HG02798 (cell line): ENCODE measurements at regions not wholly inside any gene's neighbourhood (a gene's known extent, or its start where the extent isn't known, plus 50 kb on each side); places are given as distances from the start of the nearest gene placed in this dataset.
"Not testable (repeated sequence)": the region's sequence is repeated elsewhere in the genome, so short reads cannot be mapped to it uniquely, and the experiment has no call there.

ENCODE experiments used
- ATAC-seq: cut with Tn5 transposase; IDR thresholded peaks from one replicate; pipeline ENCODE4 v1.9.1; 2021; ENCODE audit warnings: mild to moderate bottlenecking; ENCODE audit not compliant: unreplicated experiment, poor library complexity

DNA sequence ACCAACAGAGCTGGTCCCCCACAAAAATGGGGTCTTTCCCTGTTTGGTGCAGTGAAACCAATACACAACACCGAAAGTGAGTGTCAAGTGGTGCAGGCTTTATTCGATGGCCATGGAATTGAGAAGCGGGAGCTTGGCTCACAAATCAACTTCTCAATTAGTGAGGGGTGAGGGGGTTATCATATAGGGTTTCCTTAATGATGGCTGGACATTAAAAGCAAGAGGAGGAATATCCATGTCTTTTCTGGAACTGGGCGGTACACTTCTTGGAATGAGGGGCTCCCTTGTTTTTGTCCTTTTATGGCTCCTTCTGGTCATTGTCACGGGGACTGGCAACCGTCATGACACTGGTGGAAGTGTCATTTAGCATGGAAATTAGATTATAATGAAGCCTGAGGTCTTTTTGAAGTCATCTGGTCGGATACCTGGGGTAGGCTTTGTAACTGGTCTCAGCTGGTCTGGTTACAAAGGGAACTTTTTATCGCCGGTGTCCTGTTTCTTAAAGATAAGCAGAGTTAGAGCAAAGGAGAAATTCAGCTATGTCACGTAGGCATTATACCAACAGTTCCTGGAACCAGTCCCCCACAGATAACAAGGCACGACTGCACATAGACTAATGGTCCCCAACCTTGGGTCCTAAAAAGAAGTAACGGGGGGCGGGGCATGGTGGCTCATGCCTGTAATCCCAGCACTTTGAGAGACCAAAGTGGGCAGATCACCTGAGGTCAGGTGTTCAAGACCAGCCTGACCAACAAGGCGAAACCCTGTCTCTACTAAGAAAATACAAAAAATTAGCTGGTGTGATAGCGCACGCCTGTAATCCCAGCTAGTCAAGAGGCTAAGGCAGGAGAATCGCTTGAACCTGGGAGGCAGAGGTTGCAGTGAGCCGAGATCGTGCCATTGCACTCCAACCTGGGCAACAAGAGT is 93.5 kb upstream of the NDUFV2 start:
- no peak for ATAC-seq

DNA sequence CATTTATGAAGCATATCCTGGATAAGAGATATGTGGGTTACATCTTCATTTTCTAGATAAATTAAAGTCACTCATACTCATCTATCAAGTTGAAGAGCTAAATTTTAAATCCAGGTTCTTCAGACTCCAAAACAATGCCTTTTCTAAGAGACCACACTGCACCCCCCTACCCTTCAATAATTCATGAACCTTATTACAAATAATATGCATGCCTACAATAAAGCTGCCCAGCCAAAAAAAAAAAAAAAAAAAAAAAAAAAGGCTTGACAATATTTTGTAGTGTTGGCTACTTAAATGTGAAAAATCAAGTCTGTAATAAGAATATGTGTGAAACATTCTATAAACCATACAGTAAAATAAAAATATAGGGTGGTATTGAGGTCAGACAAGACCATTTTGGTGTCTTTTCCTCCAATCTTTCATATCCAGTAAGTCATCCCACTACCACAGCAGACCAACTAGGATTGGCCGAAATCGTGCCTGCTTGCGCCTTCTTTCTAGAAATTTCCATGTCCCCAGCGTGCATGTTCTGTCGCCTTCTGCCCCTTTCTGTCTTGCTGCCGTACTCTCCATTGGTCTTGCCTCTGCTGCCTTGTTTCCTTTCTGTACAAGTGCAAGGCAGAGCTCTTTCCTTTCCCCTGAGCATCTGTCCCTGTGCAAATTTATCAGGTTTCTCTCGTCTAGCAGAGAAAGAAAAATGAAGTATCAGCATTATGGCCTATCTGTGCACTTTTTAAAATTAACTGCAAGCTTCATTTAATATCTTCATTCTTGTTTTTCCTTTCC is 92.6 kb upstream of the NDUFV2 start:
- no peak for ATAC-seq

DNA sequence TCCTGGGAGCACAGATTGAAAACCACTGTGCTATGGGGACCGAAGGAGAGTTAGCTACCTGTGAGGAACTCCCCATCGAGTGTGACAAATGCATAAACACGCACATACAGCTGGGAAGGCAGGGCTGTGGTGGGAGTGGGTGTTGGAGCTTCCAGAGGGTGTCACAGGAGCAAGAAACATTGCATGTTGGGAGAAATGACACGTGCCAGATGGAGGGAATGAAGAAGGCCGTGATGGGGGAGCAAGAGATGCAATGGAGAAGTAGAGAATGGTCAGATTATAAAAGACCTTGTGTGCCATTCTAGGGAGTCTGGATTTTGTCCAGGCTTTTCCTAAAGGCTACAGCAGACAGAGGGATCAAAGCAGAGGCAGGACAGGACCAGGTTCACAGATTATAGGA is 91.1 kb upstream of the NDUFV2 start:
- ATAC-seq: no peak

DNA sequence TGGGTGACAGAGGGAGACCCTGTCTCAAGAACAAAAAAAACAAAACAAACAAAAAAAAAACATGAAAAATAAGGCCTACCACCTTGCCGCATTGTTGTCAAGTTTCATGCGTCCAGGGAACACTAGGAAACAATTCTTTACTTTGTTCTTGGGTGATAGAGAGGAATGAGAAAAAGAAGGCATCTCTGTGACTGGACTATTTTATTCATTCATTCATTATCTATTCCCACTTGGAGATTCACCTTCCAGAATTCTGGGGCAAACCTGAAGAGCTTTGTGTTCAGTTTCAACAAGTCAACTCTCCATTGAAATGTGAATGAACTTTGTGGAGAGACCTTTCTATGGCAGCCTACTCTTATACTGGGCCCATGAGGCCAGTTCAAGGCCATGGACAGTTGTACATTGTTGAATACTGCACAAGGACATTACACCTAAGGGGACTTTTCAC is 88.5 kb upstream of the NDUFV2 start:
- no peak for ATAC-seq

DNA sequence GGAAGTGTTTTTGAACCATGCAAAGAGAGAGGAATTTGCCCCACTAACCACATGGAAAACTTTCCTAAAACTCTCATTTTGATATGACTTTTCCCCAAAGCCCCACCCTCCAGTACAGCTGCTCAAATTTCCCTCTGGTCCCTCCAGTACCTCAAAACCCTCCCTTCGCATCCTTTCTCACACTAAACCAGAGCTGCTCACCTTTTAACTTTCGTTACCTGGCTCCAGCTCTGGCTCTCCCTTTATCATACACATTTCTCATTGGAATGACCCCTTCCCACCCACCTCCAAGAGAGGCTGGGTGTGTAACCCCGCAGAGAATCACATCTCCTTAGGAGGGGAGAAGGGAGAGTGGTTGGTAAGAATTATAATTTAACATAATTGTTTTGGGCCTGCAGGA is 86.8 kb upstream of the NDUFV2 start:
- ATAC-seq: no peak

DNA sequence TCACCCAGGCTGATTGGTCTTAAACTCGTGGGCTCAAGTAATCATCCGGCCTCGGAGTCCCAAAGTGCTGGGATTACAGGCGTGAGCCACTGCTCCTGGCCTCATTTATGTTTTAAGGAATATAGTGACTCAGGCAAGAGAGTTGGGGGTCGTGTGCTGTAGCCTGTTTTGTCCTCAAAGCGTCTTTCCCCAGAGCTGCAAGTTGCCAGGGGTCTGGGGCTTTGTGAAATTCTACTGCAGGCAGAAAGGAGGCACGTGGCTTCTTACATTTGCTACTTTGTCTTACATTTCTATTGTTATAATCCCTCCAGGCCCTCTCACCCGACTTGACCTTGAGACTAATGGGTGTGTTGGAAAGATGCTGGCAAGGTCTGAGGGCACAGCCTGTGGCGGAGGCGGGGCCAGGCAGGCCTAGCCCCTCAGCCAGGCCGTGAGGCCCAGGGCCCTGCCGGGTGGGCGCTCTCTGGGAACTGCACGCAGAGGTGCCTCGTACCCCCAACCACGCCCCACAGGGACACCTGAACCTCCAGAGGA is 85.8 kb upstream of the NDUFV2 start:
- no peak for ATAC-seq

DNA sequence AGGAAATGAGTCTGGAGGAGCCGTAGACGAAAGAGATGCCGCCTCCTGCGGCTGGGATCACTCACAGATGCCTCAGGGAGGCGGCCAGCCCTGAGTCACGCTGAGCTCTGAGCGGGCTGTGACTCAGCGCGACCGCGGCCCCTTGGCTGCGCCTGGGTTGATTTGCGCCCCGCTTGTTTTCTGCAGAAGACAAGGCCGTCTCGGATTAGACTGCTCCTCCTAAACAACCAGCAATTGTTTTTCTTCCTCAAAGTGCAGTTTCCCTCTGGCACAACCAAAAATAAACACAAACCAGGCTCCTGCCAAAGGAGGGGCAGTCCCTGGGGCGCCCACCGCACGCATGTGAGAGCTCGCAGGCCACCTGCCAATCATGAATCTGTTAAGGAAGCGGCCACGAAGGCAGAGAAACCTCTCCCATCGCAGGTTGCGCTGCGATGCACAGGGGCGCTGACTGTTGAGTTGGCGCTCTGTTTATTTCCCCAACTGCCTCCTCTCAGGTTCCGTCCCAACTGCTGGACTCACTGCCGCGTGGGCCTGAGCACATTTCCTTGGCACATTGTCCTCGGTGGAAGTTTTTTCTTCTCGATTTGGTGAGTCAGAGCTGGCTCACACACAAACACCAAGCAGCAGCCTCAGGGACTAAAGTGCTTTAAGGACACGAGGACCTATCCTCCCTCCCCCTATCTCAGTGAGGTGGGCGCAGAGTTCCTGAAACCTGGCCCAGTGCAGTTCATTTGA is 85.2 kb upstream of the NDUFV2 start:
- ATAC-seq: peak; percentile 89

DNA sequence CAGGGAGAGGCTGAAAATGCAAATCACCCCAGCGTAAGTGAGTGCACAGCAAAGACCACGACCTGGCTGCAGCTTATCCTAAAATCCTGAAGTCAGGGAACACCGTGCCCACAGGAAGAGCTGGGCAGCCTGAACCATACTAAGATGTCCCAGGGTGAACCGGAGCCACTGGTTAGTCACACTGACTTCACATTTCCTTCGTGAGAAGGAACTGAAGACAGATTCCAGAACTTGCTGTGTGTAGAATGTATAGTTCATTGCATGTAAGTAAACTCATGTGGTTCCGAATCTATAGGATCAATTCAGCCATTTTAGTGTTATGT is 84.6 kb upstream of the NDUFV2 start:
- ATAC-seq: no peak

DNA sequence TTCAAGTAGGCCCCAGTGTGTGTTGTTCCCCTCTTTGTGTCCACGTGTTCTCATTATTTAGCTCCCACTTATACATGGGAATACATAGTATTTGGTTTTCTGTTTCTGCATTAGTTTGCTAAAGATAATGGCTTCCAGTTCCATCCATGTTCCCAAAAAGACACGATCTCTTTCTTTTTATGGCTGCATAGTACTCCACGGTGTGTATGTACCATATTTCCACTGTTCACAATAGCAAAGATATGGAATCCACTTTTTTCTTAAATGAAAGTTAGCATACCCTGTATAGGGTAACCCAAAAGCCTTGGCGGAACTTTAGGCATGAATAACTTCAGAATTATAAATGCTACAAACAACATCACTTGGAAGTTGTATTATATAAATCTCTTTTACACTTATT is 83.4 kb upstream of the NDUFV2 start:
- ATAC-seq: no peak

DNA sequence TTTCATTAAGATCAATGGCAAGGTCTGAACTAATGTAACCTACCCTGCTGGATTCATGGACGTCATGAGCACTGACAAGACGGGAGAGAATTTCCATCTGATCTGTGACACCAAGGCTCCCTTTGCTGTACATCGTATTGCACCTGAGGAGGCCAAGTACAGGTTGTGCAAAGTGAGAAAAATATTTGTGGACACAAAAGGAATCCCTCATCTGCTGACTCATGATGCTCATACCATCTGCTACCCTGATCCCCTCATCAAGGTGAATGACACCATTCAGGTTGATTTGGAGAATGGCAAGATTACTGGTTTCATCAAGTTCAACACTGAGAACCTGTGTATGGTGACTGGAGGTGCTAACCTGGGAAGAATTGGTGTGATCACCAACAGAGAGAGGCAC is 82.3 kb upstream of the NDUFV2 start:
- ATAC-seq: no peak

DNA sequence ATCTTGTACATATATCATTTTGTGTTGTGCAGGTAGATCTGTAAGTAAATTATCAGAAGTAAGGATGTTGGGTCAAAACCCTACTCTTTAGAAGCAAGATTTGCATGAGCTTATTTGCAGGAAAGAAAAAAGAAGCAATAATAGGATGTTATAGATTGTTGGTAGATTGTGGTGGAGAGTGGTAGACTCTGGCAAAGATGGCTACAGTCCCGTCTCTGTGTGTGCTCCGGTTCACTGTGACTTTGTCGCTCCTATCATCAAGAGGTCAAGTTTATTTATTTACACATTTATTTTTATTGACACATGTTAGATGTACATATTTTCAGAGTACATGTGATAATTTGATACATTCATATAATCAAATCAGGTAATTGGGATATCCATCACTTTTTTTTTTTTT is 81.0 kb upstream of the NDUFV2 start:
- no peak for ATAC-seq

DNA sequence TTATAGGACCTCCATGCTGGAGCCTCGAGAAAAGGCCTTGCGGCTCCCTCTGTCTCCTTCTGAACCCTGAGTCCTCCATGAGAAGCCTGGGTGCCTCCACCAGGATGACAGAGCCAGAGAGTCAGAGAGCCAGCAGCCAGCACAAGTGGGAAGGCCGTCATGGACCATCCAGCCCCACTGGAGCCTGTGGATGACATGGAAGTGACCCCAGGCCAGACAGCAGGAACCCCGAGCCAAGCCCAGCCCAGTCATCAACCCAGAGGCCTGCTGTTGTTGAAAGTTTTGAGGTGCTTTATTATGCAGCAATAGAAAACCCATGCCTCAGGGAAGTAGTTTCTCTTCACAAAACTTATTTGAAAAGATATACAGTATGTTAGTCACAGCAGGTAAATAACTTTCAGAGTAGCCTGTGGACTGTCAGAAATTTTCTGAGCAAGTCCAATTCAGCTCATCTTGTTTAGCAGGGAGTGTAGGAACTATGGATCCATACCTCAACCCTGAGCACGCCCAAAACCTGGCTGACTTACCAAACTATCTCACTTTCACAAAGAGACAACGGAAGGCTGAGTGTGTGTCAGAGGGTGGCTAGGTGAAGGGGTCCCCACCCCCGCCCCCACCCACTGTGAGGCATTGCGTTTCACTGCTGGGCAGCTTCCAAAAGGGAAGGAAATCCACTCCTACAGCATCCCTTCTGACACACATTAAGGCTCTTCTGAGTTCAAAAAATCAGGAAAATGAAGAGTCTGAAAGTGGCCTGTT is 79.9 kb upstream of the NDUFV2 start:
- no peak for ATAC-seq

DNA sequence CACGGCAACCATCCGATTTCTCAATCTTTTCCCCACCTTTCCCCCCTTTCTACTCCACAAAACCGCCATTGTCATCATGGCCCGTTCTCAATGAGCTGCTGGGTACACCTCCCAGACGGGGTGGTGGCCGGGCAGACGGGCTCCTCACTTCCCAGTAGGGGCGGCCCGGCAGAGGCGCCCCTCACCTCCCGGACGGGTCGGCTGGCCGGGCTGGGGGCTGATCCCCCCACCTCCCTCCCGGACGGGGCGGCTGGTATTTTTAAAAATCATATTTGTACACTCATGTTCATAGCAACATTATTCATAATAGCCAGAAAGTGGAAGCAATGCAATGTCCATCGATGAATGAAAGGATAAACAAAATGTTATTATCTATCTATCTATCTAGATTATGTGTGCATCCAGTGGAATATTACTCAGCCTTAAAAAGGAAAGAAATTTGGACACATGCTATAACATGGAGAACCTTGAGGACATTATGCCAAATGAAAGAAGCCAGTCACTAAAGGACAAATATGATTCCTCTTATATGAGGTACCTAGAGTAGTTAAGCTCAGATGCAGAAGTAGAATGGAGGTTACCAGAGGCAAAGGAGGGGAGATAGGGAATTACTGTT is 78.4 kb upstream of the NDUFV2 start:
- ATAC-seq: not testable (repeated sequence)

DNA sequence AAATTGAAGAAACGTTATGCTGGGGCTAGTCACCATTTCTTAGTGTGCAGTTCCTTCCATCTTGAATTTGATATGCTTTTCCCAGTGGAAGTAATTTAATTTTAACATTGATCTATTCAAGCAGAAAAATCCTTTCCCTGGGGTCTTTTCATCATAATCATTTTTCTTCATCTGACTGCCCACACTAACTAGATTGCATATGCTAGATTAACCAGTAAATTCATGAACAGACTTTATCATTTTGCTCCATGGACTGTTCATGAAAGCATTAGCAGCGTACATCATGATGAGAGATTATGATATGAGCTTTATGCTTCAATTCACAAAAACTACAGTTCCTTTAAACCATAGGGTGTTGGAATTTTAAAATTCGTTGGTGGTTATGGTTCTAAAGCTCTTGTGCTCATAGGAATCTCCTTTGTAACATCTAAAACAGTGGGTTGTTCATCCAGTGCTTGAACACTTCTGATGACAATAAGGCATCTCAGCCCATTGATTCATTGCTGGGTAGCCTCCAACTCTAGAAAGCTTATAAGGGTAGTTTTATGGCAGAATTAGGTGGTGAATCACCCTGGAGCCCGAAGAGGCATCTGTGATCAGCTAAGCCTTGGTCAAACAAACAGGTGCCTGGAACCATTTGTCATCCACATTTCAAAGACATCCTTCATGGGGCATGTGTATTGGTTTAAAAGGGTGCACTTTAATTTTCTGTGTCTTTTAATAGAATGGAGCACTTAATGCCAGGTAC is 77.2 kb upstream of the NDUFV2 start:
- ATAC-seq: no peak

DNA sequence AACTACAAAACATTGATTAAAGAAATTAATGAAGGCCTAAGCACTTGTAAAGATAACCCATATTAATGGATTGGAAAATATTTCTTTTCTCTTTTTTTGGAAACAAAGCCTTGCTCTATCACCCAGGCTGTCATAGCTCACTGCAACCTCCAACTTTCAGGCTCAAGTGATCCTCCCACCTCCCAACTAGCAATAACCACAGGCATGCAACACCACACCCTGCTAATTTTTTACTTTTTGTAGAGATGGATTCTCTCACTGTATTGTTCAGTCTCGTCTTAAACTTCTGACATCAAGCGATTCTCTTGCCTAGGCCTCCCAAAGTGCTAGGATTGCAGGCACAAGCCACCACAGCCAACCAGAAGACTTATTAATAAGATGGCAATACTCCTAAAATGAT is 73.4 kb upstream of the NDUFV2 start:
- ATAC-seq: no peak

DNA sequence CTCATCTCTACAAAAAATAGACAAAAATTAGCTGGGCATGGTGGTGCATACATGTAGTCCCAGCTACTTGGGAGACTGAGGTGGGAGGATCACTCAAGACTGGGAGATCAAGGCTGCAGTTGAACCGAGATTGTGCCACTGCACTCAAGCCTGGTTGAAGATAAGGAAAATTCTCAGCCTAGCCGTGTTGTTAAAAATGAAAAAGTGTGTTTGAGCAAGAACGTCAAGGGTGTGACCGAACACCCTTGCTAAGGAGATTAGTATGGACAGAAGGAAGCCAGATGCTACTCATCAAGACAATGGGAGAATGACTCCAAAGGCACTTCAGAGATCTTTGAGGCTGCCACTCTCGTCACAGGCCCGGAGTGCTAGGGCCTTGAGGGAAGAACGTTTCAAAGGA is 70.0 kb upstream of the NDUFV2 start:
- no peak for ATAC-seq

DNA sequence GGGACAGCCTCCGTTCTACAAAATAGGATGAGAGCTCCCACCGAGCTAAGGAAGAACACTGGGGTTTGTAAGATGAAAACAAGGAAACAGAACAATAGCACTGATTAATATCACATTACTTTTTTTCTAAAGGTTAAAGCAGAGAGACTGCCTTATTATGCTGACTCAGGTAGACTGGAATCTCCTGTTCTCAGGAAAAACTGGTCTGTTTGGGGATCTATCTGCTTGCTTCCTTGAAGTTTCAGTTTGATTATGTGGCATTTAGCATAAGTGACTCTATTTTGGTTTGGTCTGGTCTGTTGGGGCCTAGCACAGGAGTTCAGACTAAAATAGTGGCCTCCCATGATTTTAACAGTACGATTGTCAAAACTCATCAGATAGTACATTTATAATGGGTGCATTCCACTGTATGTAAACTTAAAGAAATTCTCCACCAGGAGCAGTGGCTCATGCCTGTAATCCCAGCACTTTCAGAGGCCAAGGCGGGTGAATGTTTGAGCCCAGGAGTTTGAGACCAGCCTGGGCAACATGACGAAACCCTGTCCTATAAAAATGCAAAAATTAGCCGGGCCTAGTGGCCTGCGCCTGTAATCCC is 64.1 kb upstream of the NDUFV2 start:
- no peak for ATAC-seq

DNA sequence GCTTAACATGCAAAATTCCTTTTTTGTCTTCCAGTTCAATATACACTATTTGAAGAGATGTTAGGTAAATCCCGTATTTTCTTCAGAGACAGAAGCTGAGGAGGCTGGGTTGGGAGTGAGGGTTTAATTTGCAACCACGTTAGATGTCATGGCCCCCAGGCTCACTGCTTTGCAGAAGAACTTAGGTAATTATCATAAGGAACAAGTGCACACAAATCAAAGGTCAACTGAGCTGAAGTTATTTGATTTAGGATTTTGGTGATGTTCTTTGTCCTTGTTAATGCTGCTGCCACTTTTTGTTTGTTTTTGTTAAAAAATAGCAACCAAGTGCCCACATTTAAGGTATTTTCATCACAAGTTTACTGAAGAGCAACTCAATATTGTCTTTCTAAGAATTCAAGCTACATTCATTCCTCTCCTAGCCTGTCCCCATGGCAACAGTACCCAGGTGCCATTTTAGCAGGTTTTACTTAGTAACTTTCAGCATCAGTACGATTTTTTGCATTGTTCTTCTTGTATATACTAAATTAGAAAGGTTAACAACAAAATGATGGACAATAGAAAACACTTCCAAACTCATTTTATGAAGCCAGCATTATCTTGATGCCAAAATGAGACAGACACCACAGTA is 62.9 kb upstream of the NDUFV2 start:
- no peak for ATAC-seq
